H1 (cell line): ENCODE measurements at regions not wholly inside any gene's neighbourhood (a gene's known extent, or its start where the extent isn't known, plus 50 kb on each side); places are given as distances from the start of the nearest gene placed in this dataset.

ENCODE experiments used
- BCL11A ChIP-seq, 2 experiments: IDR thresholded peaks; one replicate each; pipeline ENCODE4 v1.6.1; 2011; ENCODE audit warnings: low read depth in 2 of 2, low read length in 2 of 2, mild to moderate bottlenecking in 2 of 2
- RXRA ChIP-seq: IDR thresholded peaks from 2 replicates; pipeline ENCODE4 v1.6.1; 2011; ENCODE audit warnings: low read depth, mild to moderate bottlenecking, low read length, moderate library complexity; ENCODE audit not compliant: insufficient read depth

DNA sequence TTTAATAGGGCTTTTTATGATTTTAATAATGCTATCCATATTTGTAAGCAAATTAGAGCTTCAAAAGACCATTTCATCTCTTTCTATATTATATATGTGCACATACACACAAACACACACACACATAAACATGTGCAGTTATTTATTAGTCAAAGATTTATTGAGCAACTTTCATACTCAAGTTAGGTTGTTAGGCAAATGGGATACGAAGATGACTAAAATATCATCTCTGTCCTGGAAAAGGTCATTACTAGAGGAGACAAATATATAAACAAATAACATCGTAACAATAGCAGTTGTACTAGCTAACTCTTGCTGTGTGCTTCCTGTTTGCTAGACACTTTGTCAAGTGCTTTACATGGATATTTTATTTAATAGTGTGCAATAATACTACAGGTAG lies 307.9 kb downstream of the SNX13 start (continued):
- TF ChIP-seq RXRA (no peak), BCL11A (IDR thresholded peaks at IDR 0.05; ENCODE audit: low read depth in 2 of 2, low read length in 2 of 2) (no peak)
